ENCODE measurements at regions not wholly inside any gene's neighbourhood (a gene's known extent, or its start where the extent isn't known, plus 50 kb on each side); places are given as distances from the start of the nearest gene placed in this dataset.
"Not testable (repeated sequence)": the region's sequence is repeated elsewhere in the genome, so short reads cannot be mapped to it uniquely, and the experiment has no call there.

- no peak for FAIRE-seq
Observed at GRCh38 chr2:208939852-208940251, 484.0 kb upstream of the MAP2 start.

GRCh38 chr2:208945719-208946256, 478.1 kb upstream of the MAP2 start:
- no peak for FAIRE-seq

- FAIRE-seq = no peak
Observed at GRCh38 chr2:208948073-208948472, 475.8 kb upstream of the MAP2 start.

- no peak for FAIRE-seq
Observed at GRCh38 chr2:208970070-208970469, 453.8 kb upstream of the MAP2 start.

- no peak for FAIRE-seq
Observed at GRCh38 chr2:208977582-208977981, 446.3 kb upstream of the MAP2 start.

- no peak for FAIRE-seq
Observed at GRCh38 chr2:208978946-208979345, 444.9 kb upstream of the MAP2 start.

- FAIRE-seq = no peak
Observed at GRCh38 chr2:208980321-208980720, 443.5 kb upstream of the MAP2 start.

GRCh38 chr2:208982831-208983230, 441.0 kb upstream of the MAP2 start:
- no peak for FAIRE-seq

GRCh38 chr2:208983486-208983885, 440.4 kb upstream of the MAP2 start:
- FAIRE-seq = no peak

GRCh38 chr2:208984376-208985090, 439.3 kb upstream of the MAP2 start:
- no peak for FAIRE-seq

- FAIRE-seq = no peak
Observed at GRCh38 chr2:208985644-208986043, 438.2 kb upstream of the MAP2 start.

- FAIRE-seq = no peak
Observed at GRCh38 chr2:208990716-208991115, 433.1 kb upstream of the MAP2 start.

GRCh38 chr2:208999911-209000310, 423.9 kb upstream of the MAP2 start:
- no peak for FAIRE-seq

GRCh38 chr2:209002054-209002453, 421.8 kb upstream of the MAP2 start:
- FAIRE-seq = no peak

GRCh38 chr2:209005371-209005770, 418.5 kb upstream of the MAP2 start:
- FAIRE-seq = no peak

- FAIRE-seq = no peak
Observed at GRCh38 chr2:209008636-209009287, 415.1 kb upstream of the MAP2 start.

GRCh38 chr2:209018633-209019032, 405.2 kb upstream of the MAP2 start:
- not testable (repeated sequence) for FAIRE-seq

GRCh38 chr2:209029249-209029648, 394.6 kb upstream of the MAP2 start:
- no peak for FAIRE-seq

- no peak for FAIRE-seq
Observed at GRCh38 chr2:209044307-209044706, 379.5 kb upstream of the MAP2 start.

- no peak for FAIRE-seq
Observed at GRCh38 chr2:209046163-209046562, 377.7 kb upstream of the MAP2 start.

GRCh38 chr2:209049608-209050007, 374.2 kb upstream of the MAP2 start:
- FAIRE-seq = no peak

- no peak for FAIRE-seq
Observed at GRCh38 chr2:209062210-209062609, 361.6 kb upstream of the MAP2 start.

GRCh38 chr2:209070262-209070661, 353.6 kb upstream of the MAP2 start:
- peak; percentile 74 for FAIRE-seq

- no peak for FAIRE-seq
Observed at GRCh38 chr2:209073151-209073550, 350.7 kb upstream of the MAP2 start.

Data from colon (tissue), 2 donors.